HG03095 (cell line): ENCODE measurements at regions not wholly inside any gene's neighbourhood (a gene's known extent, or its start where the extent isn't known, plus 50 kb on each side); places are given as distances from the start of the nearest gene placed in this dataset.
"Not testable (repeated sequence)": the region's sequence is repeated elsewhere in the genome, so short reads cannot be mapped to it uniquely, and the experiment has no call there.

ENCODE experiments used
- ATAC-seq: cut with Tn5 transposase; IDR thresholded peaks from one replicate; pipeline ENCODE4 v1.9.1; 2021; ENCODE audit warnings: moderate library complexity; ENCODE audit not compliant: unreplicated experiment

GRCh38 chr2:225254363-225254762 is 145.1 kb upstream of the NYAP2 start:
- no peak for ATAC-seq

DNA sequence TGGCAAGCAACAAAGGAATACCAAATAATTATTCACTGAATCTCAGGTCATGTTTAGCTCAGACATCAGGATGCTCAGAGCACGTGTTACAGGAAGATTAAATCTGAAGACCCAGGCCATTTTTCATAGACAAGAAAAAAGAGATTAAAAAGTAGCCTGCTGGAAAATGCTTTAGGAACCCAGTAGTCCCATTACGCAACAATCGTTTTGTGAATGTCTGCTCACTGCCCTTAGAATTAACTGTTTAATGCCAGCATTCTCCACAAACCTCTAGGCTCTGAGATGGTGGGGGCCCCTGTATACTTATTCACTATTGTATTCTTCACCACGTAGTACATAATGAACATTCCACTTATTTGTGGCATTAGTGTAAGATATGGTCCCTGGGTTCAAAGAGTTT is 154.6 kb upstream of the NYAP2 start:
- no peak for ATAC-seq

DNA sequence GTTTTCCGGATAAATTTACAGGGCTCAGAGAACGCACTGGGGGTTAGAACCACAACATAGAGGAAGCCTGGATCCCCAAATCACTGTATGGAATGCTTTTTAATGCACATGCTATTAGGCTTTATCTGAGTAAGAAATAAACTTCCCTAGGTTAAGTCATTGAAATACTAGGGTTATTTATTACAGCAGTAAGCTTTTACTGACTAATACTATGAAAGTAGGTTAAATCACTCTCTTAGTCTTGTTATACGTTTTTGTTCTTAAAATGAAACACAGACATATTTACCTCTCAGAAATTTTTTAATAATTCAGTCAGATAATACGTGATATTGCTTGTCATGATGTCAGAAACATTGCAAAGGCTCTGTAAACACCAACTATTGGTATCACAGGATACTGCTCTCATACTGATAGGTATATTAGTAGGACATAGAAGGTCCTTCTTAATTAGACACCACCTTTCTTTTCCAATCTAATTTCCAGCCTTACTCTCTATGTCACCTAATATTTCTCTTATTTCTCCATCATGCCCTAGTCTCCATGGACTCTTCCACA is 162.7 kb upstream of the NYAP2 start:
- no peak for ATAC-seq

- ATAC-seq: no peak
These were observed 166.3 kb upstream of the NYAP2 start for GRCh38 chr2:225233234-225233633.

GRCh38 chr2:225231900-225232299 is 167.6 kb upstream of the NYAP2 start:
- no peak for ATAC-seq

DNA sequence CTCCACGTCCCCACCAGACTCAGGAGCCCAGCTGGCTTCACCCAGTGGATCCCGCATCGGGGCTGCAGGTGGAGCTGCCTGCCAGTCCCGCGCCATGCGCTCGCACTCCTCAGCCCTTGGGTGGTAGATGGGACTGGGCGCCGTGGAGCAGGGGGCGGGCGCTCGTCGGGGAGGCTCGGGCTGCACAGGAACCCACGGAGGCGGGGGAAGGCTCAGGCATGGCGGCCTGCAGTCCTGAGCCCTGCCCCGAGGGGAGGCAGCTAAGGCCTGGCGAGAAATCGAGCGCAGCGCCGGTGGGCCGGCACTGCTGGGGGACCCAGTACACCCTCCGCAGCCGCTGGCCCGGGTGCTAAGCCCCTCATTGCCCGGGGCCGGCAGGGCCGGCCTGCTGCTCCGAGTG is 170.2 kb upstream of the NYAP2 start:
- not testable (repeated sequence) for ATAC-seq

DNA sequence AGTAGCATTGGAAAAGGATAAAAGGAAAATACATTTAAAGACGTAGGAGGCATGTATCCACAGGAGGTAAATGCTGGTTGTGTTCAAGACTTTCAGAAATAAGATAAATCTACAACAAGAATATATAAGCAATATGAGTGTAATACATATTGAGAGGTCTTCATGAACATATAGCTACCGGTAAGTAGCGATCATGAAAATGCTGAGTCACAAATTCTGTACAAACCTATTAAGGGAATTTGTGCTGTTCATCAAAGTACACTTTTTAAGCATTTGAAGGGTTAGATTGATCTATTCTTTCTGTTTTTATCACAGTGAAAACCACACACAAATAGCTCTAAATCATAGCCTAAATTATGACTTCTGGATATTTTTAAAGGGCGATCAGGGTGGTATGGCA is 173.1 kb upstream of the NYAP2 start:
- no peak for ATAC-seq

DNA sequence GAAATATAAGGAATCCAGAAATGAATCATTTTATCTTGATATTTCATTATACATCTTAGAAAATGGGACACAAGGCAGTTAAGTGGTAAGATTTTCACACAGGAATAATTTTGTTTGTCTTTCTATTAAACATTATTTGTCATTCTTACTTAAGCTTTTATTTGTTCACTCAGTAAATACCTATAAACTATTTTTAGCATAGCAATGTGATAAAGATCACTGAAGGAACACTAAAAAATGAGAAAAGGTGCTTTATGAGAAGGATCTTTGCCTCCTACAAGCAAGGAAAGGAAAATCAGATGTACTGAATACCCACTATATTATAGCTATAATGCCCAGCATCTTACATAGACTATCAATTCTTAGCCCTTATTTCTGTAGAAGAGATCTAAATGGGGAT is 176.2 kb upstream of the NYAP2 start:
- ATAC-seq: no peak

- no peak for ATAC-seq
These were observed 165.2 kb upstream of the DOCK10 start for GRCh38 chr2:225207471-225207870.

- no peak for ATAC-seq
These were observed 164.8 kb upstream of the DOCK10 start for GRCh38 chr2:225207043-225207442.

- ATAC-seq: no peak
These were observed 154.3 kb upstream of the DOCK10 start for GRCh38 chr2:225196579-225196978.

DNA sequence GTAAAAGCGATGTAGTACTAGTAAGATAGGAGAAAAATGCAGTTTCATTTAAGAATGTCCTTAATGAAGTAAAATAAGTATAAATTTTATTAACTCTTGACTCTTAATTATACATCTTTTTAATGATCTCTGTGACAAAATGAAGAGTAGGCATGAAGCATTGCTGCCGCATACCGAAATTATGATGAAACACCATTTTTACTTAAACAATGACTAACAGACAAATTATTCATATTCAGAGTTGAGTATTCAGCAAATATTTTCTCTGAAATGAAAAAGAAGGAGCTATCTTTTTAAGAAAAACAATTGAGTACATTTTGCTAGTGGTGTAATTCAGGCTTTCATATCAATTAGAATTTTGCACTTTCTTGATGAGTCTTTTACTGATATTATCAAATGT is 150.6 kb upstream of the DOCK10 start:
- ATAC-seq: no peak

GRCh38 chr2:225190987-225191386 is 148.7 kb upstream of the DOCK10 start:
- ATAC-seq: no peak

DNA sequence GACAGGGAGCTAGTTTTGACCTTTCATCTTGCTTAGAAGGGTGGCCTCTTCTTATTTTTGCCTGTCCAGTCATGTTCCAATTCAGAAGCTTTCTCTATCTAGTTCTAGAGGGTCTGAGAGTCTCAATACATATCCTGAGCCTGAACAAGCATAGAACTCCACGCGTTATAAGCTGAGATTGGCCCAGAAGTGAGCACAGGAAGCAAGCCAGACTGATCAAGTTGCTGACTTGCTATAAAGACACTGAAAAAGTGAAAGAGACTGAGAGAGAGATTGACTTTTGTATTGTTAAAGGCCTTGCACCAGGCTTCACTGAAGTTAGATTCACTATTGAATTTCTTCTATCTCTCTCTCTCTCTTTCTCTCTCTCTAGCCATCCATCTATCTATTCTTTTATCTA is 142.7 kb upstream of the DOCK10 start:
- no peak for ATAC-seq

DNA sequence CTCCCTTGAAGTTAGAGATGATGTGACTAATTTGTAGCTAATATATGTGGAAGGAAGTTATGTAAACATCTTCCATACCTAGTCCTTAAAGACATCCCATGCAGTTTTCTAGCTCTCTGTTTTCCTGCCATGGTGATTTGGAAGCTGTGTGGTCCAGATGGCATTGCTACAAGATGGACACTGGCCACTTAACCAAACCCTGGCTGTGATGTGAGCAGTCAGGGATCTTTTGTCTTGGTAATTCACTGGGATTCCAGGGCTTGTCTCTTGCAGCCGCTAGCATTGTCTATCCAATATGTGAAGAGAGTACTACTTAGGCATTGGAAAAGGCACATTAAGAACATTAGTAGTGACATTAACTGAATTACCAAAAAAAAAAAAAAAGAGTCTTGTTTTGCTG is 139.9 kb upstream of the DOCK10 start:
- no peak for ATAC-seq

DNA sequence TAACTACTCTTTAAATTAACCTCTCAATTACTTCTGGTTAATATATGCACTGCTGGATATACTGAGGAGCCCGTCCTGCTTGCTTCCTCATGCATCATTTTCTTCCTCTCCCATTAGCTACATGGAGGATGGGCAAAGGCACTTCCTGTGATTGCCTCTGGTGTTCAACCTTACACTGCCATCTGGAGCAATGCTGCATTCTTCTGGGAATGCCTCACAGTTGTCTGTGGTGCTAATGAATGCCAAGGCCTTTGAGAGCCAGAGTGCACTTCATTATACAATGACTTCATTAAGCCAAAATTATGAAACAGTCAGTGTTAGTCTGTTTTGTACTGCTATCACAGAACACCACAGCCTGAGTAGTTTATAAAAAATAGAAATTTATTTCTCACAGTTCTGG is 134.8 kb upstream of the DOCK10 start:
- ATAC-seq: no peak

DNA sequence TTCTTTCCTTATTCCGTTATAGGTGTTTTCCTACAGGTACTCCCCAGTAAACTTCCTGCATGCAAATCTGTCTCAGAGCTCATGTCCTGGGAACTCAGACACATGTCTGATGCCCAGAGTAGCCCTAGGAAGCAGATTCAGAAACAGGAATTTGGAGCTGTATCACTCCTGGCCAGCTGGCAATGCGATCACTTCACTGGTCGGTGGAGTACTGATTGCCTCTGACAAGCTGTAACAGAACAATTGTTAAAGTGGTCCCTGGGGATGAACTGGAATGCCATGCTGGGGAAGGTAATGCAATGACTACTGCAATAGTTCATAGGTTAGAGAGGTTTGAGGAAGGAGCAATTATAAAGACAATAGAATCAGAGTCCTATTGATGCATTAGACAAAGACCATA is 131.6 kb upstream of the DOCK10 start:
- ATAC-seq: no peak

DNA sequence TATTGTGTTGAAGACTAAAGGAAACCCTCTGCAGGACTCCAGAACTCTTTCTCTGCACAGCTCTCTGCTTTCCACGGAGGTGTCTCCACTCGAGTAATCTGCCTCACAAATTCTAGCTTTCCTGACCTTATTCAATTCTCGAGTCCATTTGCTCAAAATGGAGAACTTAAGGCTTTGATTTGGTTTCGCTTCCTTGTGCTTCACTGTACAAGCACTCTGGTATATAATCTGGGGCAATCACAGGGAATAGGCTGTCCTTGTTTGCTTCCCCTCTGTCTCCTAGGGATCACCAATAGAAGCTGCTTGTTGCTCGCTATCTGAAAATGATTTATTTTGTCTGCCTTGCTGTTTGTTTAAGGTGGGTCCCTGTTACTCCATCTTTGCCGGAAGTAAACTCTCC is 129.1 kb upstream of the DOCK10 start:
- no peak for ATAC-seq

DNA sequence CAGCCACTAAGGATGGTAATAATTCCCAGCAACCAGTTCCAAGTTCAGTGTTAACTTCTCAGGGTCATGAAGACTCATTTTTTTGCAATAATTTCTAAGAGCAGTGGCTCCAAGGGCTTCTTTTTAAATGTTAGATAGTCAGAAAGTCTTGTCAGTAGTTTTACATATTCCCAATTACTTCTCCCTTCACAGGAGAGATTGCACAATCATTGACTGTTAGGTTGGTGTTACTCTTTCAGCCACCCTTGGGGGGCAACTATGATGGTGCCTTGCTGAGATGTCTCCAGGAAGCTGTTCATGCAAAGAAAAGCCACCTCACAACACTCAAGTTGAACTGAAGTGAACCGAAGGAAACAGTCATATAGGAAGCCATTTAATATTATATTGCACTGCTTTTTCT is 127.9 kb upstream of the DOCK10 start:
- no peak for ATAC-seq

DNA sequence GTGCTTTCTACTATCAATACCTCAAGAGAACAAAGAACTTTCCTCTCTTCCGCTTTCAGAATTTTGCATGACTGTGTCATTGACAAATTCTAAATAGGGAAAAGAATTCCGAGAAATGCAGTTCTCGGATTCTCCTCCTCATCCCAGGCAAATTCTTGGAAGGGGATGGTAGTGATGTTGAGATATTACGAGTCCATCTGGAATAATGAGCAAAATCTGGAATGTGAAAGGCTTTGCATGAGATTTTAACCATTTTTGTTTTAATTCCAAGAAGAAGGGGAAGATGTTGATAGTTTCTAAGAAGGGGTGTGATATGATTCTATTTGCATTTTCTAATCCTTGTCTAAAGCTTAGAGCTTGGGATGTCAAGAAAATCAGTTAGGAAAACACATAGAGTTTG is 127.1 kb upstream of the DOCK10 start:
- no peak for ATAC-seq

GRCh38 chr2:225165052-225165451 is 122.8 kb upstream of the DOCK10 start:
- no peak for ATAC-seq

- ATAC-seq: no peak
These were observed 122.3 kb upstream of the DOCK10 start for GRCh38 chr2:225164401-225165050.

DNA sequence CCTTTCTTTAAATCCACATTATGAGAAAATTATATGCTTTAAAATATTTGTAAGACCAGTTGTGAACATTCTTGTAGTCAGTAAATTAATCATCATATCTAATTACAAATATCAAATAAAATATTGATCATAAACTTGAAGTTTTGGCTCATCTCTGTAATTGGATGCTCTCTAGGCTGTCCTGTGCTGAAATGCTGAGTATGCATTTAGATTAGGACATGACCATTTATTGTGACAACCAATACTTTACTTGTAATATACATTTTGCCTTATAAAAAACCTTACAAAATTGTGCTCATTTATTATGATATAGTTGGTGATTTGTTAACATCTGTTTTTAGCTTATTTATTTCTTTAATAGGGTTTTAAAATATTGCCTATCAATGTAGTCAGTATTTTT is 116.1 kb upstream of the DOCK10 start:
- no peak for ATAC-seq
